Fibroblast of skin of right quadriceps (primary cell): ENCODE measurements at regions not wholly inside any gene's neighbourhood (a gene's known extent, or its start where the extent isn't known, plus 50 kb on each side); places are given as distances from the start of the nearest gene placed in this dataset.
A peak's percentile ranks its signal among the peaks of the same experiment; 100 is the strongest.

Experiments
- DNase-seq: peaks from one replicate; pipeline ENCODE4 v3.0.0-alpha.2; 2013

DNA sequence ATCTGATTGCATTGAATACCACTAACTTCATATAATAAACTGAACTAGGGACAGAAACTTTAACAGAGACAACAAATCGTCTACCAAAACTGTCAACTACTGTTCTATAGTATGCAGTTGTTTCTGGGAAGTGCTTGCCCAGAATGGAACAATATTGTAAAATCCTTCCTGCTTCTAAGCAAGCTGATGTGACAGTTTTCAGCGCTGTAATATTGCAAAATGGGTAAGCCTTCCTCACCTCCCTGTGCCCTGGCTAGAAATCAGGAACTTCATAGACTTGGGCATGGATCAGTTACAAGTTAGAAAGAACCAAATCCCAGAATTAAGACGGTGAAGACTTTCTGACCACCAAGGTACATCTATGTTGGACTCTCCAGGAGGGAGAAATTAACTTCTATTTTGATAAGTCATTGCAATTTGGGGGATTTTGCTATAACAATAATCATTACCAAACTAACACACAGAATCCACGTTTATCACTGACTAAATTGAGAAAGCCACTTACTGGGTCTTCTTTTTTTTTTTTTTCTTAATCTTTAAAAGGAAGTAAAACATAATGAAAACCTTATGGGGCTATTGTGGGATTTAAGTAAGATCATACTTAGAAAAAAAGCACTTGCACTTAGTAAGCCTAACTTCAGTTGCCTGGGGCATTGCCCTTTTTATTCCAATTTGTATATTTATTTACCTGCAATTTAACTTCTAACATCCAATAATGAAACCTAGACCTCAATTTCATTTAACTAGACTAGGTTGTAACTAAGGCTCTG is 261.5 kb downstream of the TRIB2 start:
- no peak for DNase-seq

DNA sequence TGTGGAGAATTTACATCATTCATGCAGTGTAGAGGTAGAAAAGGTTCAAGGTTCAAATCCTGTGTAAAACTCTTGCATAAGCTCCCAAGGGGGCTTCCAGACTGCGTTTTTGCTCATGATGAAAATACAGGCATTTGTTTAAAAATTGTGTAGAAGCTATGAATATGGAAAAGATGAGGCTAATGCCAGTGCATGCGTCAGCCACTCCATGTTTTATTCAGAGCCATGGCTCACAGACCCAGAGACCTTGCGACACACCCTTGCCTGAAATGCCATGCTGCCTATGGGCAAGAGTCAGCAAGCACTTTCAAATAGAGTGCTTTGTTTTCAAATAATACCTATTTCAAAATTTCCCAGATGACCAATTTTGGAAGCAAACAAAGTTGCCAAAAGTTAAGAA is 262.3 kb downstream of the TRIB2 start:
- no peak for DNase-seq

DNA sequence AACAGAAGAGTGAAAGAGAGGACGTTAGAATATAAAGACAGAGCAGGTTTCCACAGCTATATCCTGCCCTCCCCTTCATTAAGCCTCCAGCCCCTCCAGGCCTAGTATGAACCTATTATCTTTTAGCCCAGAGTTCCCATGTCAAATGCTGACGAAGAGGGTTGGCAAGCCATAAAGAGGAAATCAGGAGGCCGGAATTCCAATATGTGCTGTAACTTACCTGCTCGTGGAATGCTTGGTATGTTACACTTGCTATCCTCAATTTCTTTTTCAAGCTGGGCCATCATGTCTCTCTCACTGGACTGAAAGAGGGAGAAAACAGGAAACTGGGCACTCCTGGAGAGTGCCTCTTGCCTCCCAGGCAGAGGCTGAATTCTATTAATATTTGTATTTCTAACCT is 264.1 kb downstream of the TRIB2 start:
- no peak for DNase-seq

DNA sequence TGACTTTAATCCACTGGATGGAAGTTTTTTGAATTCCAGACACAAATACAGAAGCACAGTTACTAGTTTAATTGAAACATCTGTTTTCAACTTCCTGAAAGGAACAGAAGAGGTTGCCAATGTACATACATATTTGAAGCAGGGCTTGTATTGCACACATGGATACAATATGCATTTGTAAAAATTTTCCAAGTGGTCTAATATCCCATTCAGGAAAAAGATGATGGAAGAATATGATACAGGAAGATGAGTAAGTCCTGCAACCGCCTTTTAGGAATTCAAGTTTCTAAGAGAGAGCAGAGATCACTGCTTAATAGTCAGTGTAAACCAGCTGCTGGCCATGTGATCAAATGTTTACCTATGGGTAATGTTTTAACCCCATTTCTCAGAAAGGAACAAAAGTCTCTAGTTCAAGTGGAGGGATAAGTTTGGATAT is 265.4 kb downstream of the TRIB2 start:
- peak; percentile 83 for DNase-seq

DNA sequence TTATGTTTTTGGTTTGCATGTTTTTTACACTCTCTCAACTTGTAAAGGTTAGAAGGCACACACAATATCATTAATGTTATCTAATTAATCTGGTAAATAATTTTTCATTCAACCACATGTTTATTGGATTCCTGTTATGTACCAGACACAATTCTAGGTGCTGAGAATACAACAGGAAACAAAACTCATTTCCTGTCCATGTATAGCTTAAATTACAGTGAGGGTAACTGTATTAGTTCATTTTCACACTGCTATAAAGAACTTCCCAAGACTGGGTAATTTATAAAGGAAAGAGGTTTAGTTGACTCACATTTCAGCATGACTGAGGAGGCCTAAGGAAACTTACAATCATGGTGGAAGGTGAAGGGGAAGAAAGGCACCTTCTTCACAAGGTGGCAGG is 270.5 kb downstream of the TRIB2 start:
- no peak for DNase-seq

DNA sequence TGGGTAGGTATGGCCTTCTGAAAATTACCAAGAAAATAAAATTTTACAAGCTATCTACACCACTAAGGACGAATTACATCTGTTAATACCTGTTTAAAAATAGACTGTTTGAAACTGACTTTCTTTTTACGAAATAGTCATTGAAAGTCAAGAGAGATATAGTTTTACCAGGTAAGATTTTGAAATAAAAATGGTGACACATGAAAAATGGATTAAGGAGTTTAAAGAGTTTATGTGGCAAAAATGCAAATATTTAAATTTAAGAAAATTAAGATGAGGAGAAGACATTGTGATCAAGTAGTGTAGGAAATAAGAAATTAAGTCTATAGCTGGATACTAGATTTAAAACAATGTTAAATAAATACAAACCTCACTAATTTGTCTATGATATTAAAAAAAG is 271.5 kb downstream of the TRIB2 start:
- no peak for DNase-seq

DNA sequence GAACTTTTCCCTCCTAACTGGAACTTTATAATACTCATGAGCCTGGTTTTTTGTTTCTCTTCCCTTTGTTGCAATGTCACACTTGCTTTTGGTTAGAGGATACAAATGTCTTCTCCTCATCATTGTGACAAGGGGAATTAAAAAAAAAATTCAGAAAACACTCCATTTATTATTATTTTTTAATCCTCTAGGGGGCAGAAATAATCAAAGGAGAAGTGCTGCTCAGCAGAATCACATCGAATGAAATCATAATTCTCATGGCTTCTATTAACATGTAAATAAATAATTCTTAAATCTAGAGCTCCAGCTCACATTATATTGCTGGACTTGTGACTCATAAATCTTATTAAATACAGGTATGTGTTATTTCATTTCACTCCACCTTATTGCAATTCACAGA is 273.8 kb downstream of the TRIB2 start:
- DNase-seq = no peak

DNA sequence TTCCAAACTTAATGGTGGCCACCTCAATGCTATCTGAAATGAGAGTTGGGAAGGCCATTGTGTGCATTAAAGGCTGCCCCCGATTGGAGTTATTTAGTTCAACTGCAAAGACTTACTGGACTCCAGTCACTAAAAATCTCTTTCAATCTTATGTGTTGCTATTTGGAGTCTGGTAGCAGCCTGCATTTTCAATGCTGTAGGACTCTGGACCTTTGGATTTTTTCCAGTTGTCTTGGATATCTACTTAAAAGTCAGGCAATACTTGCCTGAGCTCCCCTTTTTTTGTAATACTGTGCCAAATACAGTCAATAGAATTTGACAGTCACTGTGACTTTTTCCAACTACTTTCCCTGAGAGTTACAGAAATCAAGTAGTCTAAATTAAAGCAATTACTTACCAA is 281.9 kb downstream of the TRIB2 start:
- no peak for DNase-seq

DNA sequence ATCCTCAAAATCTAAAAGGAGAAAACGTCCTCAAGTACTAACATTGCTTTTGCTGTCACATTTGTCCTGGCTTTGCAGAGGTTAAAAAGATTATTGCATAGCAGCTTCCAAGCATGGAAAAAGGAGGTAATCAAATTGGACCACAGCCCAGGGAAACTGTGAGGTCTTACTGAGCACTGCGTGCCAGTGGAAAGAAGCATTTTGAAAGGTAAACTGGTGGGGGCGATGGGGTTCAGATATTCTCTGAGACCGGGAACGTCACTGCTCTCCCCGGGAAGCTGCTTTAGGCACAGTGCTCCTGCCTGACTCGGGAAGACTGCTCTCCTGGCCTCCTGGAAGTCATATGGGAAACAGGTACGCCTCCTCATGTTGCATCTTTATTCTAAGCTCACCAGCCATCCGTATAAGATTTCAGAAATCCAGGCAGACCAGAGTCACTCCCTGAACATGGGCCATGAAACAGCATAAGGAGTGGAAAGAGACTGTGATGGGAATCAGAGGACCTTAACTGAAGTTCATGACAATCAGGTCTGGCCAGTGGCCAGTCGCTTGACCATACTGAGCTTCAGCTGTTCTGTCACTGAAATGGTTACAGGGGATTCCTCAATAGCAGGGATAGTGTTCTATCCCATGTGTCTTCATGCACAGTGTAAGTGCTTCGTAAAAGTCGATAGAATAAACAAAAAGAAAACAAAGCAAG is 284.1 kb downstream of the TRIB2 start:
- DNase-seq = peak; percentile 33

DNA sequence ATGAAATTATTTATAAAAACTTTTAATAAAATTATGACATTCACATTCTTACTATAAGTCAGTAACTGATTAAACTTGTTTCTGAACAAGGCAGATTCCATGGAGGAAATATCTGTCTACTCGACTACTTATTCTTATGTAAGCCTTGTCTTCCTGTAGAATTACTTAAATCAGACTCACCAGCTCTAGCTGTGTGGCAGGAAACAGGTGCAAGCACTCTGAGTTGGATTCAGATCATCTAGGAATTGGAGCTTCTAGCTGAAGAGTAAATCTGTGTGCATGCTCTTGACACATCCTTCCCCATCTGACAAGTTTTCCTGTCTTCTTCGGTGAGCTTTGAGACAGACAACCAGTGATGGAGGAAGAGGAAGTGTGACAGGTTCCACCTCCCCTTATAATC is 284.7 kb downstream of the TRIB2 start:
- no peak for DNase-seq

DNA sequence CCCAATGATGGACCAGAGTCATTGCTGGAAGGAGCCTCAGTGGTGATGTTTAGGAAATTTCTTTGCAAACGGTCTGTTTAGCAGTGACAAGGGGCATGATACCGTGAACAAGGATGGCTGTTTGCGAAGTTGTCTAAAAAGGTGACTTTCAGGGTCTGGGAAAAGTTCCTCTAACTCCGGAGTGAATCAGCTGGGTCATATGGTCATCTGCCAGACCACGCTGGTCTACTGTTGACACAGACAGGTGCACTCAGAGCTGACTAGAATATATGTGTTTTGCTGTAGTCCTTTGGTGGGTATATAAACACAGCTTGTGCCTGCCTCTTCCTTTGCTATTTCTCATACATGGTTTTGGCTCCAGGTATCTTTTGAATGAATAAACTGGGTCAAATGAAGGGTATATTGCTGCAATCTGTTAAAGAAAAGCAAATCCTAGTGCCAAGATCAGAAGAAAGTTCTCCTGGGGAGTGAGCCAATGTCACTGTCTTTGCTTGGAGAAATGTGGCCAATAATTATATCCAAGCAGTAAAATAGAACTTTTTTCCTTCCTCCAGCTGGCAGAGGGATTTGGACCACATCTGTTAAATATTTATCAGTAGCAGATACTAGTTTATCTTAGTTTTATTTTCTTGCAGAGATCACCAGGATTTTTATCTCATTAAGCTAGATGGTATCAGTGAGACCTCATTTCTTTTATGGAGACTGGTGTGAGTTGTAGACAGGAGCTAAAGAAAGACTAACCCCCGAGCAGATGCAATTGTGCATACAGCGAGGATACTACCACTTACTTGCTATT is 286.0 kb downstream of the TRIB2 start:
- no peak for DNase-seq

DNA sequence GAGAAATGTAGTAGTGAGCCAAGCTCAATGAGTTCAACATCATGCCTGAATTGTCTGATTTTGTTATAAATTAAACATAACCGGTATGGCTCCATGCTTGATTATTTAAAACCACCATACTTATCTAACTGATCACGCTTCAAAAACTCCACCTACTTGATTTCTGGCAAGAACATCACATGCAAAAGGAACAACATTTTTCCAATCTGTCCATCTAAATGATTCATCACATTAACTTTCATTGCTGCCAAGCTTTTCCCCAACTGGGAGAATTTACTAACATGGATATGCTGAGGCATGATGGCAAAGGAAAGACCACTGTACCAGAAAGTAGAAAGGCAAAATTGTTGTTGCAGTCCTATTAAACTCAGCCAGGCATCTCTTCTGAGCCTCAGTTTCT is 286.8 kb downstream of the TRIB2 start:
- peak; percentile 11 for DNase-seq

DNA sequence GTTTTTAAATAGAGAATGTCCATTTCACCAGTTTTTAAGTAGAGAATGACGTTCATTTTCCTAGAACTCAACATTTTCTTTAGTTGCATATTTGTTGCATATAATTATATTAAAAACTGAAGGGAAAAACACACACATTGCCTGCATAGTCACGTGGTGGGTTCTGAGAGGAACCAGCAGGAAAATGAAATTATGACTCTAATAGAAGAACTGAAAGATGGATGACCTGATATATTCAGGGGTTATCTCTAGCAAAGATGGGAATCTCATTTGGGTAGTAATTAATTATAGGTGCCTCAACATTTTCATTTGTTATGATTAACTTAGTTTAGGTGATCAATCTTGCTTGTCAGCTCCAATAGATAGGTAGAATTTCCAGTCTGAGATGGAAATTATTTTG is 288.3 kb downstream of the TRIB2 start:
- no peak for DNase-seq

DNA sequence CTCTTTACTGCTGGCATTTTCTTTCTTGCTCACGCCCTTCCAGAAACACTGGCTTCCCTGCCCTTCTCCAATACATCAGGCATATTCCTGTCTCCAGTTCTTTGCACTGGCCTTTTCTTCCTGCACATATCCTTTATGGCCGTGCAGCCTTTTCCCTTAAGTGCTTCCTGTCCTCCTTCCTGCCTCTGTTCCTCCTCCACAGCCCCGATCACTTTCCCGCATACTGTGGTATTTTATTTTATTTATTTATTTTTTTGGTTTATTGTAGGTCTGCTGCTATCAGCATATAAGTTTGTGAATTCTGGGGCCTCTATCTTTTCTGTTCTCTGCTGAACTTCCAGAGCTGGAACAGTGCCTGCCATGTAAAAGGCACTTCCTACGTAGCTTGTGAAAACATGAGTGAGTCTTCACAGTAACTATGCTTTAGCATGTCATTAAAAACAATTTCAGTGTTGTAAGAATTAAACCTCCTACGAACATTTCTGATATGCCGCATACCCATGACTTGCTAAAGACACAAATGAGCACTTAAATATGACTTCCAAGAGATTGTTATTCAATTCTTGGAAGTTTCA is 289.1 kb downstream of the TRIB2 start:
- DNase-seq = peak; percentile 8

DNA sequence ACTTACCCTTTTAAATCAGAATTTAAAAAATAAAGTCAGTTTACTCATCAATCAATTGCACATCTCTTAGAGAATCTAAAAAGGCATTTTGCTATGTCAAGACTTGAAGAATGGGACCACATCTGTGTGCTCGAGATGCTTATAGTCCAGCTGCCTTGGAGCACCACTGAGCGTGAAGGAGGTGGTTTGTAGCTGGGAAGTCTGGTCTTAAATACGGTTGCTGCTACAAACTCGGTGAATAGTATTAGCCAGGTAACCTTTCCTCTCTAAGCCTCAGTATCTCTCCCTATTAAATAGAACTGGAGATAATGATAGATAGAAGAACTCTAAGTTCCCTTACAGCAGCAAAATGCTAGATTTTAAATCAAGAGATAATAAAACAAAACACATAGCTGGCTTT is 289.7 kb downstream of the TRIB2 start:
- DNase-seq = no peak

DNA sequence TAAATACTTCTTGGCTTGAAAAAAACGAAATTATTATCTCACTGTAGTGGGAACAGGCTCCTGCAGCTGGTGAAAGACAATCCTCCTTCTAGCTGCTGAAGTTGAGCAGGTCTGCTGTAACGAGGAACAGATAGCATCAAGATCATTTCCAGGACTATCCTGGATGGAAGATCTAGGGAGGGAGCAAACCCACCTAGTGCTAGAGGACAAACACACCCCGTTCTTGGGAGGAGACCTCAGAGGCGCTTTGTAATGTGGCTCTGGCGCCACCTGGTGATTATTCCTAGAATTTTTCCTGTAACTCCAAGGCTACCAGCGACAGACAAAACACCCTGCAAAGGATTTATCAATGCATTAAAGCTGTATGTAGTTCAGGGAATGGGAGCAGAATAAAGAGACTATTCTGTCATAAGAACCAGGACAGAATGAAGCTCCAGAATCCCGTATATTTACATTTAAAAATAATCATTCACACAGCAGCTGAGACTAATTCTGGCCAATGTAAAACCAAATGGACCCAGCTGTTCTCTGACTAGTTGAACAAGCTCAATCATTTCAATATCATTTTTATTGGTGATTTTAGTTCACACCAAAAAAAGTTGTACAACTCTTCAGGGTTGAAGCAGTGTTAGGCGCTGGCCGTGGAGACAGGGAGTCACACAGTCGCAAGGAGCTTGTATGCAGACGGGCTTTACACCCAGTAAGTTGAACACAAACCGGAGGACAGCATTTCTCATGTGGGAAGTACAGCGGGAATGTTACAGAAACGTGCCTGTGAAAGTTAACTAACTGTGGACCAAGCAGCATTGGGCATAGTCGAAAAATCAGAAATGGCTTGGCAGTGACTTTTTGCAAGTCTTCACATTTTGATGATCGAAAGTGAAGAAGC is 290.3 kb downstream of the TRIB2 start:
- peak; percentile 68 for DNase-seq

DNA sequence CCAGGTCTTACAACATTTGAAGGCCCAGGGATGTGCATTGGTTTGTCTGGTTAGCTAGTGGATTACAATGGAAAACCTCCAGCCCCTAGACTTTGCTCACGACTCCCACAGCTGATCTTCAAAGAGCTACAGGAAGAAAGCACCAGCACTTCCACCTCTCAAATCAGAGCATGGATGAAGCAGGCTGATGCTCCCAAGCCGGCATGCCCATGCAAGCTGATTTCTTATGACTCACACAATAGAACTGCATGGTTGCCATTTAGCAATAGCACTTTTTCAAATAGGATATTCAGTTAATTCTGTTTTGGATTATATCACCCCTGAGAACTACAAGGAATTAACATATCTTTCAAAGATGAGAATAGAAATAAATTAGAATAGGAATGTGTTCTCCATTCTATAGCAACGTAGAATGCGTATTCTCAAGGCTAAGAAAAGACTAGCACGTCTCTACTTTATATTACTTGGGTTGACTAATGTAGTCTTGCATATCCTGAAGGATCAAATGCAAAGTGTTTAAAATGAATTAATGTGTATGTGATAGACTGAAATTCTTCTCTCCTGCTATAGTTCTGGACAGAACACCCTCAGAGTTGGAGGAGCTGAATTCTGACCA is 292.4 kb downstream of the TRIB2 start:
- peak; percentile 36 for DNase-seq

DNA sequence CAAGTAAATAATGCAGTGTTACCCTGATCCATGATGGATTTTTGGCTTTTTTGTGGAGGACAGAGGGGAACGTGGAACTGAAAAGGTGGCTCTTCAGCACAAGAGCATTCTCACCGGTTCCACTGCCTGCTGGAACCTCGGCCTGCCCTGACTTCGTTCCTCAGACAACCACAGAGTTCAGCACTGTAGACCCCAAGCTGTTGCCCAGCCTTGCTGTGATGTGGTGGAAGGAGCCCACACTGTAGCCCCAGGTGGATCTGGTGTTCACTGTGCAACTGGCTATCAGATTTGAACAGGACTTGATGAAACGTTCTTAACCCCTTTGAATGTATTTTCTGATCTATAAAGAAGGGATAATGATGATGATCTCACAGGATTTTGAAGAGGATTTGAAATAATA is 293.5 kb downstream of the TRIB2 start:
- no peak for DNase-seq

DNA sequence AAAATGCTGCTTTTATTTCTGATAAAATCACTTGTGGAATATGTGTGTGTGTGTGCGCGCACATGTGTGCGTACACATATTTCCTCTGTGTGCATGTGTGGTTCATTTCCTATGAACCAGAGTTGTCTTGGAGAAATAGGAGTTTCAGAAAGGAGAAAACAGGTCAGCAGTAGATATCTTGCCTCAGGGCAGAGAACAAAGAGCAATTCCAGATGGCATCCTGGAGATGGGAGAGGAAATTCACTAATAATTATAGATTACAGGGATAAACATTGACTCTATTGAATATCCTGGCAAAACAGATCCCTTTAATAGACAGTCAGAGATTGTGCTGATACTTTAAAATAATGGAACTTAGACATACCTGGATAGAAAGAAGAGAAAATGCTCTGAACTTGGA is 298.0 kb downstream of the TRIB2 start:
- DNase-seq = no peak

DNA sequence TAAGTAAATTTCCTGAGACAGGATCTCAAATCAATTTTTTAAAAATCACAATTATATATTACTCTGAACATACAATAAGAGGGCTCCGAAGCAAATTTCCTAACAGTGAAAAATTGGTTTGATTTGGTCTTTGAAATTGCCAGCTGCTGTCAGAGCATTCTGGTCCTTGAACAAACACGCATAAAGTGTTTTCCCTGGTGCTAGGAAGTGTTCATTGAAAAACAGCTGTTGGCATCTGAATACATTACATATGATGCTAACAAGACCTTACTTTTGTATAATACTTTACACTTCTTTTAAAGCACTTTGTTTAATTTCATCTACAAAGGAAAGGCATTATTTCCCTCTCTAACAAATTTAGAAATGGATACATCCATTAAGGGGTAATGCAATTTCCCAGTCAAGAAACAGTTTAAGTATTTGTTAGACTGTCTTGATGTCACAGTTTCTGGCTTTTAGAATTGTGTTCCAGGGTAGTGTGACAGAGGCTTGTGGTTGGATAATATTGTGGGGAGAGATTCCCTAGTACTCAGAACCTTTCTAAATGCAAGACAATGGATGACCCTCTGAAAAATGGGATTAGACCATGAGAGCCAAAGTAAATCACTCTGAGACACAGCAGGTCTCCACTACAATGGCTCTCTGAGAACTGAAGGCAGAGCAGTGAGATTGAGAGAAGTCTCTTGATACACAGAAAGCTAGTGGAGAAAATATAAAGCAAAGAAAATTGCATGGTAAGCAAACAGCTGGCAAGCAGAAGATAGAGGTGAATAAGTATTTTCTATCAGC is 299.0 kb downstream of the TRIB2 start:
- no peak for DNase-seq

DNA sequence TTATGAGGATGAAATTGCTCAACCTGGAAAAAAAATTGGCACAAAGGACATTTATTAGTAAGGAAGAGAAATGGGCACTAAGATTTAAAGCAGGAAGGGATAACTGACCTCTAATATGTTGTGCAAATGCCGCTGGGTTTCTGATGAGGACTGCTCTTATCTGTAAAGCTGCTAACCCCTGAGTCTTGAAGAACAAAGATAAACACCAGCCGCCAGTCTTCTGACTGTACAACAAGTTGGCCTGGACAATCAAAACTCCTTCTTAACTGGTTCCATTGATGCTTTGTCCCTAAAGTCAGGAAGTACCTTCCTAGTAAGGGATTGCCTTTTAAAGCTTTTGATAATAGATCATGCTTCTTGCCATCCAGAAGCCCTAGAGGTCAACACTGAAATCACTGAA is 301.8 kb downstream of the TRIB2 start:
- DNase-seq = no peak
